Ishikawa (cell line): ENCODE measurements at regions not wholly inside any gene's neighbourhood (a gene's known extent, or its start where the extent isn't known, plus 50 kb on each side); places are given as distances from the start of the nearest gene placed in this dataset.

Experiments used
- EGR1 ChIP-seq: IDR thresholded peaks from 2 replicates; pipeline ENCODE4 v1.6.1; 2012
- EP300 ChIP-seq: IDR thresholded peaks from 2 replicates; pipeline ENCODE4 v1.6.1; 2012; ENCODE audit warnings: borderline replicate concordance
- NFIC ChIP-seq: IDR thresholded peaks from 2 replicates; pipeline ENCODE4 v1.6.1; 2012
- RAD21 ChIP-seq: IDR thresholded peaks from 2 replicates; pipeline ENCODE4 v1.6.1; 2012; ENCODE audit warnings: low read depth
- TAF1 ChIP-seq: IDR thresholded peaks from 2 replicates; pipeline ENCODE4 v1.6.1; 2012; ENCODE audit warnings: low read depth, mild to moderate bottlenecking
- TCF12 ChIP-seq: IDR thresholded peaks from 2 replicates; pipeline ENCODE4 v1.6.1; 2012; ENCODE audit warnings: low read depth
- YY1 ChIP-seq: IDR thresholded peaks from 2 replicates; pipeline ENCODE4 v1.6.1; 2012; ENCODE audit warnings: low read depth
- ZBTB7A ChIP-seq: IDR thresholded peaks from 2 replicates; pipeline ENCODE4 v1.6.1; 2012; ENCODE audit warnings: low read depth
- TF ChIP-seq, protein P1 (sequence below): IDR thresholded peaks from 2 replicates; pipeline ENCODE4 v1.6.1; 2012
- TF ChIP-seq, protein P2 (sequence below): IDR thresholded peaks from 2 replicates; pipeline ENCODE4 v1.6.1; 2012; ENCODE audit warnings: low read depth, mild to moderate bottlenecking

DNA sequence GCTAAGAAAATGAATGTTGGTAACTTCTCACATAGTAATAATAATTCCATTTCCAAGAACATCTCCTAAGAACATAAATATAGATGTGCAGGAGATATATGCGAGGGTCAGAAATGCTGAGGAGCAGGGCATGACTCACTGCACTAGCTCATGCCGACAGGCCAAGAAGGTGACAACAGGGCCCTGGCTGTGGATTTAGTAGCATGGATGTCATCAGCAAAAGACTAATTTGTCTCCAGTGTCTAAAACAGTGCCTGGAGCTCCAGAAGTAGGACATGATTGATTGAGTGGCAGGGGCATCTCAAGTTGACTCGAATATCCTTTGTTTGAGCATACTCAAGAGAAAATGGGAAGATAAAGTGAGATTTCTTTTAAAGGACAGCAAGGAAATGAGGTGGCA is 207.0 kb upstream of the FOXA2 start:
- TF ChIP-seq, protein P1, sequence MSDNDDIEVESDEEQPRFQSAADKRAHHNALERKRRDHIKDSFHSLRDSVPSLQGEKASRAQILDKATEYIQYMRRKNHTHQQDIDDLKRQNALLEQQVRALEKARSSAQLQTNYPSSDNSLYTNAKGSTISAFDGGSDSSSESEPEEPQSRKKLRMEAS, result no peak
- TF ChIP-seq NFIC (no peak), EP300 (no peak), TCF12 (no peak), EGR1 (no peak), TAF1 (no peak), ZBTB7A (no peak), RAD21 (no peak), YY1 (no peak)
- TF ChIP-seq, protein P2, sequence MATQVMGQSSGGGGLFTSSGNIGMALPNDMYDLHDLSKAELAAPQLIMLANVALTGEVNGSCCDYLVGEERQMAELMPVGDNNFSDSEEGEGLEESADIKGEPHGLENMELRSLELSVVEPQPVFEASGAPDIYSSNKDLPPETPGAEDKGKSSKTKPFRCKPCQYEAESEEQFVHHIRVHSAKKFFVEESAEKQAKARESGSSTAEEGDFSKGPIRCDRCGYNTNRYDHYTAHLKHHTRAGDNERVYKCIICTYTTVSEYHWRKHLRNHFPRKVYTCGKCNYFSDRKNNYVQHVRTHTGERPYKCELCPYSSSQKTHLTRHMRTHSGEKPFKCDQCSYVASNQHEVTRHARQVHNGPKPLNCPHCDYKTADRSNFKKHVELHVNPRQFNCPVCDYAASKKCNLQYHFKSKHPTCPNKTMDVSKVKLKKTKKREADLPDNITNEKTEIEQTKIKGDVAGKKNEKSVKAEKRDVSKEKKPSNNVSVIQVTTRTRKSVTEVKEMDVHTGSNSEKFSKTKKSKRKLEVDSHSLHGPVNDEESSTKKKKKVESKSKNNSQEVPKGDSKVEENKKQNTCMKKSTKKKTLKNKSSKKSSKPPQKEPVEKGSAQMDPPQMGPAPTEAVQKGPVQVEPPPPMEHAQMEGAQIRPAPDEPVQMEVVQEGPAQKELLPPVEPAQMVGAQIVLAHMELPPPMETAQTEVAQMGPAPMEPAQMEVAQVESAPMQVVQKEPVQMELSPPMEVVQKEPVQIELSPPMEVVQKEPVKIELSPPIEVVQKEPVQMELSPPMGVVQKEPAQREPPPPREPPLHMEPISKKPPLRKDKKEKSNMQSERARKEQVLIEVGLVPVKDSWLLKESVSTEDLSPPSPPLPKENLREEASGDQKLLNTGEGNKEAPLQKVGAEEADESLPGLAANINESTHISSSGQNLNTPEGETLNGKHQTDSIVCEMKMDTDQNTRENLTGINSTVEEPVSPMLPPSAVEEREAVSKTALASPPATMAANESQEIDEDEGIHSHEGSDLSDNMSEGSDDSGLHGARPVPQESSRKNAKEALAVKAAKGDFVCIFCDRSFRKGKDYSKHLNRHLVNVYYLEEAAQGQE, result no peak
